ENCODE measurements at regions not wholly inside any gene's neighbourhood (a gene's known extent, or its start where the extent isn't known, plus 50 kb on each side); places are given as distances from the start of the nearest gene placed in this dataset.

- FAIRE-seq (no peak), DNase-seq (ENCODE audit: extremely low read depth in 1 of 4, low spot score in 3 of 4) (no peak), ATAC-seq (no peak)
- ChIA-PET POLR2A (no interaction called here), CTCF (ENCODE audit: low intra/inter-chr PET ratio) (no interaction called here)
- Histone ChIP-seq H2AFZ (ENCODE audit: low read depth, low read length) (no peak overlapping the region), H3K4me3 (no peak overlapping the region), H3K4me1 (replicated peaks in 1 of 2; ENCODE audit: control insufficient read depth in 2 of 2, insufficient read depth in 2 of 2, low read length in 2 of 2) (no peaks in the 10 kb centered on the region), H3K79me2 (ENCODE audit: control insufficient read depth, insufficient read depth, low read length) (no peaks in the 10 kb centered on the region), H3K27ac (ENCODE audit: extremely low read depth, low read depth, low read length) (no peak overlapping the region), H3K9me3 (replicated peaks; ENCODE audit: control insufficient read depth, insufficient read depth, low read depth, low read length) (no peaks in the 10 kb centered on the region), H3K36me3 (ENCODE audit: control insufficient read depth, insufficient read depth, low read length) (no peaks in the 10 kb centered on the region), H3K27me3 (ENCODE audit: control insufficient read depth in 2 of 2, insufficient read depth in 2 of 2, low read length in 2 of 2) (0 out of 5 replicates have a peak, but pooled peaks cover 0 to 5% of the 10 kb centered on the region in 2 experiments), H3K9ac (ENCODE audit: insufficient read depth in 1 of 2, low read depth in 2 of 2, low read length in 2 of 2) (no peak overlapping the region), H3K9me1 (ENCODE audit: control insufficient read depth, insufficient read depth, low read length) (peaks cover 5% of the 10 kb centered on the region), H3K4me2 (ENCODE audit: insufficient read depth, low read length) (no peak overlapping the region), H4K20me1 (replicated peaks; ENCODE audit: control insufficient read depth, insufficient read depth, low read length) (no peaks in the 10 kb centered on the region)
- WGBS (ENCODE audit: insufficient coverage, low coverage, missing lambda C conversion rate), result 0% methylated on average over 22 of the region's 22 CpGs
- intact Hi-C loops (cut with micrococcal nuclease) (no loop called here), in situ Hi-C loops (cut with MboI) (no loop called here)
- BruUV-seq (replicated peaks), result no TSS peak
- TF ChIP-seq, protein P1, sequence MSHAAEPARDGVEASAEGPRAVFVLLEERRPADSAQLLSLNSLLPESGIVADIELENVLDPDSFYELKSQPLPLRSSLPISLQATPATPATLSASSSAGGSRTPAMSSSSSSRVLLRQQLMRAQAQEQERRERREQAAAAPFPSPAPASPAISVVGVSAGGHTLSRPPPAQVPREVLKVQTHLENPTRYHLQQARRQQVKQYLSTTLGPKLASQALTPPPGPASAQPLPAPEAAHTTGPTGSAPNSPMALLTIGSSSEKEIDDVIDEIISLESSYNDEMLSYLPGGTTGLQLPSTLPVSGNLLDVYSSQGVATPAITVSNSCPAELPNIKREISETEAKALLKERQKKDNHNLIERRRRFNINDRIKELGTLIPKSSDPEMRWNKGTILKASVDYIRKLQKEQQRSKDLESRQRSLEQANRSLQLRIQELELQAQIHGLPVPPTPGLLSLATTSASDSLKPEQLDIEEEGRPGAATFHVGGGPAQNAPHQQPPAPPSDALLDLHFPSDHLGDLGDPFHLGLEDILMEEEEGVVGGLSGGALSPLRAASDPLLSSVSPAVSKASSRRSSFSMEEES (CRISPR knock-in tag; IDR thresholded peaks at IDR 0.05), result no peak
- TF ChIP-seq ZNF655 (CRISPR knock-in tag; IDR thresholded peaks at IDR 0.05) (no peak), CEBPG (CRISPR knock-in tag; IDR thresholded peaks at IDR 0.05) (no peak), CEBPG (tag; conservative IDR thresholded peaks at IDR 0.05 in 1 of 2, IDR thresholded peaks at IDR 0.05 in 1 of 2) (no peak), ZNF253 (CRISPR knock-in tag; conservative IDR thresholded peaks at IDR 0.05) (no peak)
These were observed 246.8 kb upstream of the IRX1 start for GRCh38 chr5:3348576-3349535.
